CD4-positive, alpha-beta T cell treated with Interferon gamma for 1 hour (primary cell): ENCODE measurements at regions not wholly inside any gene's neighbourhood (a gene's known extent, or its start where the extent isn't known, plus 50 kb on each side); places are given as distances from the start of the nearest gene placed in this dataset.
"Not testable (repeated sequence)": the region's sequence is repeated elsewhere in the genome, so short reads cannot be mapped to it uniquely, and the experiment has no call there.

Experiments used
- DNase-seq: peaks from one replicate; pipeline ENCODE4 v3.0.0-alpha.2; 2020

GRCh38 chr1:172755099-172755498 lies 96.2 kb downstream of the FASLG start:
- DNase-seq = no peak

GRCh38 chr1:172756024-172756423 lies 97.1 kb downstream of the FASLG start:
- no peak for DNase-seq

DNA sequence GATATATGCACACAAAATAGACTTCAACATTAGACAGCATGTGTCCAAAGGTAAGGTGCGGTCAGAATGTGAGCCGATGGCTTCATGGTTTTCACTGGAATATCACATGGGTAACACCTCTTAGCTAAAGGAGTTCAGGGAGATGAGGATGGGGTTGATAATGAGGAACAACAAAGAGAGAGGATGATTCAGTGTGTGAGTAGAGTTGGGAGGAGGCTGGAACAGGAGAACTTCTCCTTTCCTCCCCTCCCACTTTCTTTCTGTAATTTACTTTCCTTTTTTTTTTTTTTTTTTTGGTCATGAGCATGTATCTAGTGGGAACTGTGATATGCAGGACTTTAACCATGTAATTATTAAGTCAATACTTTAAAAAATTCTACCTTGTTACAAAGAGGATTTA lies 99.4 kb downstream of the FASLG start:
- DNase-seq = no peak

DNA sequence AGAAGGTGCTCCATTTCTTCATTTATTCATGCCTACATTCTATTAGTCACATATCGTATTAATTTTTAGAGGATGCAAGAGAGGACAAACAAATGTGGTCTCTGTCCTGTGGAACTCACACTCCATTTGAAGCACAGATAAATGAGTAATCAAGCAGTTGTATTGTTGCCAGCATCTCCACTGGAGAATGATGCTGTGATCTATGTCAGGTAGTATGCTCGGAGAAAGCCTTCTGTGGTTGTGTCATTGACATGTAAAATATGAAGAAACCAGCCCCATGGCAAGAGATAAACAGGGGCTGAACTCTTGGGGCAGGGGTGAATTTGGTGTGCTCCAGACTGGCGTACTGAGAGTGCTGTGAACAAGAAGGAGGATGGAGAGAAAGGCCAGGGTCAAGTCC lies 101.2 kb downstream of the FASLG start:
- no peak for DNase-seq

GRCh38 chr1:172761581-172762486 lies 102.9 kb downstream of the FASLG start:
- DNase-seq = no peak

- DNase-seq = no peak
Observed at GRCh38 chr1:172763057-172763456, 104.2 kb downstream of the FASLG start.

DNA sequence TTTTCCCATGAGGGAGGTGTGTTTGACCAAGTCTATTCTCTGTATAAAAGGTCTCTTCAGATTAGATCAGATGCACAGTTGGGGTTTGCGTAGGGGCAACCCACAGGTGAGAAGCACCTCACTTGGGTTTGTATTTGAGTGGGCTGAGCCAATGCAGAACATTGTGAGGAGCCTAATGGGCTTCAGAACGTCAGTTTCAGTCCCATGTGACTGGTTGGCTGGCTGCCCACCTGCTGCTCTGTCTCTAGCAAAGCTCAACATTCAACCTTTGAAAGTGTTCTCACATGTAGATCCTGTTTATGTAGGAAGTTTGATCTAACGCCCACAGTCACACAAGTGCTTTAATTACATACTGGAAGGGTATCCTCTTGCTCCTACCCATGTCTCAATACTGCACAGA lies 105.5 kb downstream of the FASLG start:
- peak; percentile 30 for DNase-seq

DNA sequence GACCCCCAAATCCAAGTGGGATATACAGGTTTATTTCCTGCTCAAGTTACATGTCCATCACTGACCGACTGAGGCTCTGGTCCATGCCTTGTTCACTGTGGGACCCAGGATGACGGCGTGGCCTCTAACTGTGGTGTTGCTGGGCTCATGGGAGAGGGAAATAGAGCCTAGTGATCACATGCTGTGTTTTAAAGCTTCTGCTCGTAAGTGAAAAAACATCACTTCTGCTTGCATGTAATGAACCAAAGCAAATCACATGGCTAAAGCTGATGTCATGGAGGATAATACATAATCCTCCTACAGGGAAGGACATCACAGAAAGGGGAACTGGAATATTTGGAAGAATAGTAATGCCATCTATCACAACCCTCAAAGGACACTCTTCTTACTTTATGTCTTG lies 107.6 kb downstream of the FASLG start:
- no peak for DNase-seq

GRCh38 chr1:172770071-172770470 lies 111.2 kb downstream of the FASLG start:
- DNase-seq = no peak

- no peak for DNase-seq
Observed at GRCh38 chr1:172774561-172774960, 115.7 kb downstream of the FASLG start.

- no peak for DNase-seq
Observed at GRCh38 chr1:172775606-172776005, 116.7 kb downstream of the FASLG start.

DNA sequence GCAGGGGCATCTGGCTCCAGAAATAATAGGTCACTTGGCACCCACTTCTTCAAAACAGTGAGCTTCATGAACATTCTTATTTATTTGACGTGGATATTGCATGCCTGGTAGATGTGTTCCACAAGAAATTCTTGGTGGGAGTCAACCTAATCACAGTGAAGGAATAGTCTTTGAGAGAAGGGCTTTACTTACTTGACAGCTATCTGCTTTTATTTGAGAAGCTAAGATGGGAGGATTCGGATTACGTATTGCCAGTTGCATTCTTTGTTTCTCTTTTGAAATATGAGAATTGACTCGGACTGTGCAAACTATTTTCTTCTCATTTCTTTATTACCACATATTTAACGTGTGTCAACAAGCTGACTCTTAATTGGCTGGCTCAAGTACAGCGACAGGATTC lies 117.2 kb downstream of the FASLG start:
- no peak for DNase-seq

- DNase-seq = no peak
Observed at GRCh38 chr1:172777767-172778166, 118.9 kb downstream of the FASLG start.

DNA sequence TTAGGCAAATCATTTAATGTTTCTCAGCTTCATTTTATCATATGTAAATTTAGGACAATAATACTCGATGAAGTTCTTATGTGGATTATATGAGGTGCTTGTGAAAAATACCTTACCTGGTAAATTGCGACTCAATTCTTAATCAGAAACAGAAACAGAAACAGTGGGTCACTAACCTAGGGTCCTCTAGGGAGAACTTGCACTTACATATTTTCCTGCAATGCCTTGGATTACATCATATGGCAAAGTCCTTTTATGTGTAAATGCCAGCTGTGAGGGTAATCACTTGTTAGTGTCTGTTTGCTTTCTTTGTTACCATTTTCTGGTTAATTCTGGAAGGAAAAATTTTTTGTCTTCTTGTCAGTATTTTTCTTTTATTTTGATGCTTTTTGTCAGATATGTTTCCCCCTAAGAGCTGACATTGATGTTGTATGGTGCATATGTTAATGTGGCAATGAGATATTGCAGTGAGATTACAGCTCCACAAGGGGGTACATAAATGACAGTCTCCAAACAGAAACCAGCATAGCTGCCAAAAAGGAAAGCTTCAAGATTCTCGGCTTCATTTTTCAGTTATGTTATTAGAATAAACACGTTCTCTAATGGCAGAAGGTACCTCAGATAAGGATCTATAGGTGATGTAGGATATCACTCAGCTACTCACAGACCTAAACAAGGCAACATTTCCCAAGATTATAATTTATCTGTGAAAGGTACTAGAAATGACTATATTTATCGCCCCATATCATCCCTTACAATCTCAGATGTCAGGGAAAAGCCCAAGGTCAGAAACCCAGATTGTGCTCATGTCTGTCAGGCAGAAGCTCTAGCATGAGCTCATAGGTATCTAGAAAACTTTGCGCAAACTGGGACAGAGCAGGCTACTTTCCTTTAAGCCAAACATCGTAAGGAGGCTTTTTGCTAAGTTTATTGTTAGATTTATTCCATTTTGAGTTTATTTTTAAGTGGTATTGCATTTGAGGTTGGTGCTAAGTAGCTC lies 119.9 kb downstream of the FASLG start:
- DNase-seq = no peak

GRCh38 chr1:172779491-172779890 lies 120.6 kb downstream of the FASLG start:
- no peak for DNase-seq

GRCh38 chr1:172781513-172782140 lies 122.7 kb downstream of the FASLG start:
- DNase-seq = no peak

- no peak for DNase-seq
Observed at GRCh38 chr1:172789840-172790239, 130.9 kb downstream of the FASLG start.

DNA sequence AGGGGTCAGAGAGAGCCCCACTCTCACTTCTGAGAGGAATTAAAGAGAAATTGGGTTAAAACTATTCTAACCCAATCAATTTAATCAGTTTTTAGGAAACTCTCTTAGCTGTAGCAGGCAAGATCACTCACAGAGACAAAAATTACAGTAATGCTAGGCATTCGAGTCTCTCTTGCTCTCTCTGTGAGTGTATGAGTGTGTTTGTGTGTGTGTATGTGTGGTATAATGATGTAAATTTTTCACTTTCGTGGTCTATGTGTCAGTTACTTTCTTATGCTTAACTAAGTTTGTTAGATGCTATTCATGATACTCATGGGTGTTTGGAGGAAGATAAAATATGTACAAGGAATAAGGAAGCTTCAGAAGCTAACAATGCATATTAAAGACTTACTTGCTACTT lies 131.3 kb downstream of the FASLG start:
- no peak for DNase-seq

DNA sequence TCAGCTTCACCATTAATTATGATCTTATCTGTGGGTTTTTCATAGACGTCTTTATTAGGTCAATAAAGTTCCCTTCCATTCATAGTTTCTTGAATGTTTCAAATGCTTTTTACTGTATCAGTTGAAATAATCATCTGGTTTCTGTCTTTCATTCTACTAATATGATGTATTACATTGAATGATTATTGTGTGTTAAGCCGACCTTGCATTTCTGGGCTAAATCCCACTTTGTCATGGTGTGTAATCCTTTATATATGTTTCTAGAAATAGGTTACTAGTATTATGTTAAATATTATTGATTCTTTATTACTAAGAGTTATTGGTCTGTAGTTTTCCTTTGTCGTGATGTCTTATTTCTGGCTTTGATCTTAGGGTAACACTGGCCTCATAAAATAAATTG lies 134.9 kb downstream of the FASLG start:
- DNase-seq = no peak

GRCh38 chr1:172795741-172796140 lies 136.8 kb downstream of the FASLG start:
- no peak for DNase-seq

- not testable (repeated sequence) for DNase-seq
Observed at GRCh38 chr1:172799804-172800203, 140.9 kb downstream of the FASLG start.

- no peak for DNase-seq
Observed at GRCh38 chr1:172801771-172802322, 142.9 kb downstream of the FASLG start.

DNA sequence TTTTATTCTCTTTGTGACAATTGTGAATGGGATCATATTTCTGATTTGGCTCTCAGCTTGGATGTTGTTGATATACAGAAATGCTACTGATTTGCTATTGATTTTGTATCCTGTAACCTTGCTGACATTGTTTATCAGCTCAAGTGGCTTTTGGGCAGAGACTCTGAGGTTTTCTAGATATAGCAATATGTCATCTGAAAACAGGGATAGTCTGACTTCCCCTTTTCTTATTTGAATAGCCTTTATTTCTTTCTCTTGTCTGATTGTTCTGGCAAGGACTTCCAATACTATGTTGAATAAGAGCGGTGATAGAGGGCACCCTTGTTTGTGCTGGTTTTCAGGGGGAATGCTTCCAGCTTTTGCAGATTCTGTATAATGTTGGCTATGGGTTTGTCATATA lies 150.8 kb downstream of the FASLG start:
- no peak for DNase-seq
